HG03469 (cell line): ENCODE measurements at regions not wholly inside any gene's neighbourhood (a gene's known extent, or its start where the extent isn't known, plus 50 kb on each side); places are given as distances from the start of the nearest gene placed in this dataset.

Experiments
- ATAC-seq: cut with Tn5 transposase; IDR thresholded peaks from one replicate; pipeline ENCODE4 v1.9.1; 2021; ENCODE audit warnings: mild to moderate bottlenecking, moderate library complexity, moderate number of reproducible peaks; ENCODE audit not compliant: unreplicated experiment

DNA sequence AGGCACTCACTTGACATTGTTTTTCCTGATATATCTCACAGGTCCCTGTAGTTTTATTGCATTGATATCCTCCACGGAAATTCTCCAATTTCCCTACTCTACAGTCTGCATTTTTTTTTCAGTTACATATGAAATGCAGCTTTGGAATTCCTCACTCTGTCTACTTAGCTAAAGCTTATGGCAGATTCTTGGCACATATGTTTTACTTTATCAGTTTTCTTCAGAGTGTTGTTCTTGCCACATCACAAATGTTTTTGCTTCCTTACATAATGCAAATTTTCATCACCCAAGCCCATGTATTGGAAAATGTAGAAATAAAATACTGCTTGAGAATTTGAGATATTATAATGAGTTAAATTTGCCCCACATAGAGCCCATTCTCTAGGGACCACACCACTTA lies 1895.1 kb downstream of the MRPL39 start:
- no peak for ATAC-seq

DNA sequence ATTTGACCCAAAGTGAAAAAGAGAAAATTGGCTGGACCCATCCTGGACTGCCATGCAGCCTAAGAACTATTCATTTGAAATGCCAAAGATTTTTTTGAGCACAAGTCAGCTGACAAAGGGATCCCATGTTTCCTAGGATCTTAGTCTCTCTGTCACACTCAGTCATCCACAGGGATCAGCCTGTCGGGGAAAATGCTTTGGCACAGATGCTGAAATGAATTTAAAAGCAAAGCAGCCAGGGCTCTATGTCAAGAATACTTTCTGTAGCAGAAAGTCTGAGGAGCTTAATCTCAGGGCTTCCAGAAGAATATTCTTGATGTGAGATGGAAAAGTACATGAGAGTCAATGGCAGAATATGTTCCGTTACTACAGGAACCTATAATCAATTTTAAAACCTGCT lies 1900.8 kb downstream of the MRPL39 start:
- ATAC-seq: no peak

DNA sequence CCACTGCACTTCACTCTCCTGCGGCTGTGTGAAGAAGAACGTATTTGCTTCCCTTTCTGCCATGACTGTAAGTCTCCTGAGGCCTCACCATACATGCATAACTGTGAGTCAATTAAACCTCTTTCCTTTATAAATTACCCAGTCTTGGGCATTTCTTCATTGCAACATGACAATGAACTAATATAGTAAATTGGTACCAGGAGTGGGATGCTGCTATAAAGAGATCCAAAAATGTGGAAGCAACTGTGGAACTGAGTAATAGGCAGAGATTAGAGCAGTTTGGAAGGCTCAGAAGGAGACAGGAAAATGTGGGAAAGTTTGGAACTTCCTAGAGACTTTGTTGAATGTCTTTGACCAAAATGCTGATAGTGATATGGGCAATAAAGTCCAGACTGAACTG lies 1907.9 kb downstream of the MRPL39 start:
- ATAC-seq: no peak

DNA sequence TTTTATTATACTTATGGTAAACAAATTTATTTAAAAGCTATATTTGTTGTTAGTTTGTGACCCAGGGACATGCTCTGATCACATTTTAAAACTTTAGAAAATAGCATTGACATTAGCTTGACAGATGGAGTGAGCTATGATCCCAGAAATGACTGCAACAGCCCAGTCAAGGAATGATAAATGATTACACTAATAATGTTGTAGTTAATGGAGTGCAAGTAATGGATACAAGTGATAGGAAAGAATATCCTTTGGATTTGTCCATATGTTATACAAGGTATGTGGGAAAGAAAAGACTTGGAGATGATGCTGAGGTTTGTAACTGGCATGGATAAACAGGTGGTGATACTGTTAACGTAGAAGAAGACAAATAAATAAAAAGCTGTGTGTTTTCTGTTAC lies 1908.7 kb downstream of the MRPL39 start:
- no peak for ATAC-seq

DNA sequence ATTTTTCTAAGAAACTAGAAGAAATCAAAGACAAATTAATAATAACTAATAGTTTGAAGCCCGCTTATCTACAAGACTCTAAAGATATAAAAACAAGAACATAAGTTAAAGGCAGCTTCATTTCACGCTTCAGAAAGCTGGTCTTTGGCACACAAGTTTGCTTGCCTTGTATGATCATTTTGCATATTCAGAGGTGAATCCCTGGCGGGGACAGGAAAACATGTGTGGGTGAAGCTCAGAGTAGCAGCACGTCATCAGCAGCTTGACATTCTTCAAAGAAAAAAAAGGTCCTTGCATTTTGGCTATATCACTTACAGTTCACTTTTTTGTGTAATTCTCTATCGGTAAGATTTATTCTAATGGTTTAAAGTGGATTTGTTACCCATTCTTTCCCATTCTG lies 1911.8 kb downstream of the MRPL39 start:
- ATAC-seq: no peak

DNA sequence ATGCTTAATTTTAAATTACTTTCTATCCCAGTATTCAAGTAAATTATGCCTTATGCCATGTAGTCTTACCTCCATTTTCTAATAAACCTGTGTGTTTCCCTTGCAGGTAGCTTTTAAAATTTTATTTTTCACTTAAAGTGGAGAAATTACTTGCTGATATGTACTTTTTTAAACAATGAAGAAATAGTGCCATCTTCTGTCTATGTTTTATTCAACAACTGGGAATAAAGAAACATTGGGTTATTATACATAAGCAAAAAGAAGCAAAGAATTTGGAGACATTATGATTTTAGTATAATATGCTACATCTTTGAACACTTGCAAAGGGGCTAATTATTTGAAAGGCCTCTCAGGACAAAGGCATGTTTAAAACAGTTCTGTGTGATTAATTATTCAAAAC lies 1912.9 kb downstream of the MRPL39 start:
- ATAC-seq: no peak

DNA sequence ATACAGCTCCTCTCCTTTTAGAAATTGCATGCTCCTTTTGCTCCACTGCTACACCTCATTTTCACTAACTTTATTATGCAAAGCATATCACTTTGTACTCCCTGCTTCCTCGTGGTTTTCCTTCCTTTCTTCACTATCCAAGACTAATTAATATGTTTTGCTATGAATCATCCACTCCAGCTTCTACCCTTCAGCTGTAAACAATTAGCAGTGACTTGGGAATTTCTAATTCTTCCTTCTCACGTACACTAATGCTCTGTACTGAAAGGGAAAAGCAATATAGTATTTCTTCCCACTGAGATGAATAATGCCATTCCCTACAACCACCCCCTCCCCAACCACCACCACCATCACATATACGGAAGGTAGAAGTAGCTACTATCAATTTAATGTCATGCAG lies 1917.0 kb downstream of the MRPL39 start:
- no peak for ATAC-seq

DNA sequence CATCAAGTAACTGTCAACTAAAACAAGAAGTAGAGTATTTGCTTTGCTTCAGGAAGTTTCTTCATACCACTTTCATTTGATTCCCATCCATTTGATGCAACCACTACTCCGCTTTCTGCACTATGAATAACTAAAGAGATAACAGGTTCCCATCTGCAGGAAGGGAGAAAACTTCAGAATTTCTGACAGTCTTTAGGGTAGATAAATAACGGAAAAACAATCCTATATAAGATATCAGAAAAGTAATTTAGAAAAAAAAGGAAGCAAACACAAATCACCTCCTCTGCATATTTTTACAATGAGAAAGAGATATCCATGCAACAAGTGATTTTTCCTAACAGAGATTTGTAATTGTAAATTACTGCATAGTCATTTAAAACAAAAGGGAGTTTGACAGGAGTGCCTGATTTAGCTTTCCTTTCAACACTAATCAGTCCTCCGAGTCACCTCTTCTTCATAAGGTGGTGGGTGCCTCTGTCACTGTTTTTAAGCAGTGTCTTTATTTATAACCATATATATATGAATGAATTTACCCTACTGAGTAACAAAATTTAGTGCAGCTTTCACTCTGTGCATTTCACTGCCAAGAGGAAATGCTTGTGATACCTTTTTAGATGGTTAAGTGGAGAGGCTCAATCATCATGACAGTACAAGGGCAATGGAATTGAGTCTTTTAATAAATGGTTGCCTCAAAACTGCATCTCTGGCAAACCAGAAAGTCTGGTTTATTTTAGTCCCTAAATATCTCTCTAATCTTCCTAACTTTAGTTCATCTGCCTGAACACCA lies 1920.4 kb downstream of the MRPL39 start:
- ATAC-seq: no peak

DNA sequence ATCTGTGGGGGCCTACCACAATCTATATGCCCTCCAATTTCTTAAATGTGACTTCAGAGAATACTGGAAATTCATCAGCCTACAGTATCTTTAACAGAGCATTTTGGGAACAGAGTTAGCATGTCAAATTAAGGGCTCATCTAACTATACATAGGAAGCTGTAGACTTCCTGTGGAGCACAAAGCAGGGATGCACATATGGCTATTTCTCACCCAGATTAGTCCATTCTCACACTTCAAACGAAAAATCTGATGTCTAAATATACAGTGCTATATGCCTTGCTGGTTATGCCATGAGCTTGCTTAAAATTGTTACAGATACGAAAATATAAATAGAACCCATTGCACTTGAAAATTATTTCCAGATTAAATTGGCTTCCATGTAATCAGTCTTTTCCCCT lies 1922.8 kb downstream of the MRPL39 start:
- no peak for ATAC-seq

DNA sequence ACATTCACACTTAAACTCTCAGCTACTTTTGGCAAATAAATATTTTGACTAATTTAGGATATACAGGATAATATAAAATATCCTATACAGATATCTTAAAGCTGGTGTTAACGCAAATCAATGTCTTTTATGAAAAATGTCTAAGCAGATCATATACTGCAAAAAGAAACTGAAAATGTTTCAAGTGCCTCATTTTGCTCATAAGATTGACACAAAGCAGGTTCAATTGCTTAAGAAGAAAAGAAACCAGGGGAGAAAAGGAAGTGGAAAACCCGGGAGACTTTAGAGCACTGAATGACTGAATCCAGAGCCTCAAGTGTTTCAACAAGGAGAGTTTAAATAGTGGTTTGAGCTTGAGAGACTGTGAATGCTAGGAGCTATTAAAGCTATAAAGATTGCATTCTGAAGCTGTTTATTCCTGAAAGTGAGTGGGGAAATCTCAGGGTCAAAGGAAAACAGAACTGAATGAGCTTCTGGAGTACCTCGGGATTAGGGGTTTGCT lies 1943.0 kb downstream of the MRPL39 start:
- ATAC-seq: no peak

DNA sequence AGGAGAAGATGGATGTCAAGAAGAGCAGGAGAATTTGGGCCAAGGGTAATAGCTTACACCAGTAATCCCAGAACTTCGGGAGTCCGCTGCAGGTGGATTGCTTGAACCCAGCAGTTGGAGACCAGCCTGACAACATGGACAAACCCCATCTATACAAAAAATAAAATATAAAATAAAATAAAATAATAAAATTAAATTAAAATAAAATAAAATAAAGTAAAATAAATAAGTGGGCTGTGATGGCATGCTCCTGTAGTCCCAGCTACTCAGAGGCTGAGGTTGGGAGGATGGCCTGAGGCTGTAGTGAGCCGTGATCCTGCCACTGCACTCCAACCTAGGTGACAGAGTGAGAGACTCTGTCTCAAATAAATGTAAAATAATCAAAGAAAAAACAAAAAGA lies 1946.7 kb downstream of the MRPL39 start:
- ATAC-seq: no peak

DNA sequence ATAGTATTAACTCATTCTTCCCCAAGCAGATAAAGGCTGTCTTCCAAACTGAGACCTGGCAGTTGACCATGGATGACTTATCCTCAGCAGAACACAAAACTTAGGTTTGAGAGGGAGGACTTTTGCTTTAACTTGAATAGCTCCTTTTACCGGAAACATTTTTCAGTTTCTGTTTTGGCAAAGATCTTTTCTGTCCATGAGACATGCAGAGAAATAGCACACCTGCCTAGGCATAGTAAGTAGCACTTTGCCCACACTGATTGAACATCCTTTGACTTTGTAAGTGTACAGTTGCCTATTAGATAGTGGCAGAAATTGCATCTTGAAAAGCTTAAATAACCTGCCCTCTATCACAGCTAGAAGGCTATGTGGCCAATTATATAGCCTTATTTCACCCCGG lies 1962.5 kb downstream of the MRPL39 start:
- ATAC-seq: no peak

DNA sequence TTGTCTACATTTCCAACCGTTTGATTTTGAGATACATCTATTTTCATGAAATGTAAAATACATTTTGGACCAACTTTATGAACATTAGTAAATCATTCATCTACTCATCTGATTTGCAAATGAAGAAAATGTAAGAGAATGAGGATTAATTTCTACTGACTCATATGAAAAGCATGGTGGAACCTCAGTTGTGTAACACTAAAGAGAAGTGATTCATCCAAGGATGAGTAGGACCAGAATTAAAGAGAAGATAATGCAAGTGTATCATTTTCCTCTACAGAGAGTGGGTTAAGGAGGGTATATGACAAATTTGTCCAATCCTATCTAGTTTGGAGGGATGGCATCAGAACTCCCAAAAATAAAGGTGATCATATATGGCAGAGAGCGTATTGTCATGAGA lies 1967.6 kb downstream of the MRPL39 start:
- ATAC-seq: no peak

DNA sequence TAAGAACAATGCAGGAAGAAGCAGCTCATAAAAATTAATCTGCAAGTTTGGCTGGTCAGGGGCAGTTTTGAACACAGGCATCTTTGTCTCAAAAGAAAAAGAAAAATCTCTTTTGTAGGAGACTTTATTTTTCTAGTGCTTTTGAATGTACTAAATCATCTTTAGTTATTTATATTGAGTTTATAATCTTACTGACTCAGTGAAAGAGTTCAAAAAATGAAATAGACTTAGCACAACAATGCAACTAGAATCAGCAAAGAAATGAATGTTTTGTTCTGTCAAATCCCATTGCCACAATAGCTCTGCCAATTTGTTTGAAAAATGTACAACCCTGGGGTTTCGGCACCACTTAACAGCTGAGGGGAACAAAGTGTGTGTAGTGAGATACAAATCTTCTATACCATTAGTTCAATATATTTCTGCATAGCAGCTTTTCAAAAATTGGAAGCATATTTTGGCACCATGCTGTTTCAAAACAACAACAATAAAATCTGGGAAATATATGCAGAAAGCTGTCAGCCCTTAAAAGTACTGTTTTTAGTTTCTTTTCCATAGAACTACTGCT lies 1969.1 kb downstream of the MRPL39 start:
- ATAC-seq: no peak

DNA sequence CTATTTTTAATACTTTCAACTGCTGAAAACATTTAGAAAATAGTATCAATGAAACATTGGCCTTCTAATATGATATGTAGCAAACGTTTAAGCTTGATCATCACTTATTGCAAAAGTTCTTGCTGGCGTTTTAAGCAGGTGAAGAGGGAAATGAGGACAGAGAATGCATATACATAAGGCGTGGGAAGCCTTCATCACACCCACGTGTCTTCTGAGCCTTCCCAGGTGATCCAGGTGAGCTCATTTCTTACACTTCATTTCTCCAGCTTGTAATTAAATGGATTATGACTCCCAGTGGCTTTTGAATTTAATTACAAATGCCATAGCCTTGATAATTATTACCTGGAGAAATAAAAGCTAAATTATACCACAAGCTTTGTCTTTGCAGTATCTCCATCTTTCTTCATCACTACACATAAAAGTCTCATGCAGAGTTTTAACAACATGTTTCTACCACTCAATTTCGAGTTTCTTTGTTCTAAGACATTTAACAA lies 1973.8 kb downstream of the MRPL39 start:
- no peak for ATAC-seq

DNA sequence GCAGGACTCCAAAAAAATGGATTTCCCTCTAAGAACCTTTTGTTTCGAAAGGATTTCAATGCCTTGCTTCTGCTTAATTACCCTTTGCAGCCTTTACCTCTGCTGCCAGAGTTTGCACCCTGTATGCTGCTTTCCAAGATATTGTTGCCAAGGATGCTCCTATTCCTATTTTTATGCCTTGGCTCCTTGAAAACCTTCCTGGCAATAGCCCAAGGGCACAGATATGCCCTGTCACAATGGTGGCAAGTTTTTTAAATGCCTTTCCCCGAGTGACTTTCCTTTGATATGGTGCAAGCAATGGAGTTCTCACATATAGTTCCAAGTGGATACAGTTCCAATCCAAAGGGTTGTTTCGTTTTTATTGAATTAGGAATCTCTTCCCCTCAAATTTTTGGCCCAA lies 1983.0 kb downstream of the MRPL39 start:
- no peak for ATAC-seq

DNA sequence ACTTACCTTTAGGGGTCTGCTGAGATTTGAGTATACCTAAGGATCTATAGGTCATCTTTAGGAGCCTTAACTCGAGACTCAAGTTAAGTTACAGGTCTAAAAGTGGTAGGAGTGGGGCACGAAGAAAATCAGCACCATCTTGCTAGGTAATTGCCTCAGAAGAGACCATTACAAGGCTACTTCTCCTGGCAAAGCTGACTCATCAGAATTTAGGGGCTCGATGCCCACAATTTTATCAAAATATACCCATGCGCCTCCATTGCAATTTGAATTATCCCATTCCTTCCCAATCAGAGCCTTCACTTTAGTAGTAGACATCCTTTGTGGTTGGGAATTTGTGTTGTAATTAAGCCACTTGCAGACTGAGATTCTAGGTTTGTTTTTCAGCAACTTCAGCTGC lies 1994.3 kb downstream of the MRPL39 start:
- no peak for ATAC-seq

DNA sequence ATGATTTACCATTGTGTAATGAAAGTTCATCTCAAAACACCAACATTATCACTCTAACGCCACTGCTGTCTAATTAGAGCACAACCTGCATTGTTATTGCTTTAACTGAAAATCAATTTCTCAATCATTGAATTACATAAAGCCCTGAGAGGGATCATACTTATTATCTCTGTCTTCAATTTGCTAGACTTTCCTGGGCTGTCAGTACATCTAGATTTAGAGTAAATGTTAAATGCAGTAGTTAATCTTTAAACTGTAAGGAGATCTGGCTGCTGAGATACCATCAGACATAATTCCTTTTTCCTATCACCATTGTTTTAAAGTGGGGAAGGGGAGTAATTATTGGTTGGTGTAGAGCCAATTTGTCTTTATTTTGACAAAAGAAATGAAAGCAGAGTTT lies 1995.1 kb downstream of the MRPL39 start:
- ATAC-seq: no peak

DNA sequence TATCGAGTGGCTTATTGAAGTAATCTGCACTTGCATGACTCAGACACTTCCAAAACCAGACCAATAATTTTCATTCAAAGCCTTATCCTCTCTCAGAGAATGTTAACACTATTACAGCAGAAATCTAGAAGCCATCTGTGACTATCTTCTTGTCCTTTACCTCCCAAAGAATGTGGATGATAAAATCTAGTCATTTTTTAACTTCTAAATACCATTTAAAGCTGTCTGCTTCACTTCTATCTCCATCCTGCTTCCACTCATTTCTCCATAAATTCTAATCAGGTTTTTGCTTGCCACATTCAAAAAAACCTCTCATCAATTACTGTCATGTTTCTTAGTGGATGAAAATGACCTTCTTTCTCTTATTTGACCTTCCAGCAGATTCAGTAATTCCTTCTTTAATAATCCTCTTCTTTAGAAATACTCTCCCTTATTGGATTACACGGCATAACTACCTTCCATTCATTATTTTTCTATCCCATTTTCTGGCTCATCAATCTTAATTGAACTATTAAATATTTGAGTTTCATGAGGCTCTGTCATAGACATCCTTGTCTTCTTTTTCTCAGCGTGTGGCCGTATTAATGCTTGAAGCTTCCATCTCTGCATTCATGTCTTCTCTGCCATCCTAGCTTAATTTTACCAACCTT lies 1999.4 kb downstream of the MRPL39 start:
- ATAC-seq: no peak

DNA sequence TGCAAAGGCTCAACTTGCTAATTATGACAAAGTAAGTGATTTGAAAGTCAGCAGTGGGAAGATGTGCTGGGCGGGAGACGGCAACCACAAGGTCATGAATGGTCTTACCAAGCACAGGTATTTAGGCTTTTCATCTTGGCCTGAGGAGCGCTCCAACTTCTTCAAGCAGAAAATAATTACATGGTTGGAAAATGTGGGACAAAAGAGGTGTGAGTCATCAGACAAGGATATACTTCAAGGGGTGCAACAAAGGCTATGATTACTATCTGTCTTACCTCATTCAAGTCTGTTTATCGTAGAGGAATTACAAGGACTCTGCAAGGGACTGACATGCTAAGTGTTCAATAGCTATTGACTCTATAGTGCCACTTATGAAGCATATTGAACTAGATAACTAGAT lies 2005.7 kb downstream of the MRPL39 start:
- ATAC-seq: no peak

DNA sequence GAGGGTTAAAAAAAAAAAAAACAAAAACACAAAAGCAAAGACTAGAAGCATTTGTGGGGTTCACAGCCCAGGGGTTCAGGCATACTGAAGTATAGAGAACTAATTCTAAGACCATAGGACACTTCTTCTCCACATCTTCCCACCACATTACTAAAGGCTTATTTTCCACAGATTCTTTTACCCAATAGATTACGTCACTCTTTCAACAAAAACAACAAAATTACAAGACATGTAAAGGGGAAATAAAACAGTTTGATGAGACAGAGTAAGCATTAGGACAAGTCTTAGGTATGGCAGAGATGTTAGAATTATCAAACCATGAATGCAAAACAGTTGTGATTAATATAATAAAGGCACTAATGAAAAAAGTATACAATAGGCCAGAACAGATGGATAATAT lies 2013.7 kb downstream of the MRPL39 start:
- ATAC-seq: no peak

DNA sequence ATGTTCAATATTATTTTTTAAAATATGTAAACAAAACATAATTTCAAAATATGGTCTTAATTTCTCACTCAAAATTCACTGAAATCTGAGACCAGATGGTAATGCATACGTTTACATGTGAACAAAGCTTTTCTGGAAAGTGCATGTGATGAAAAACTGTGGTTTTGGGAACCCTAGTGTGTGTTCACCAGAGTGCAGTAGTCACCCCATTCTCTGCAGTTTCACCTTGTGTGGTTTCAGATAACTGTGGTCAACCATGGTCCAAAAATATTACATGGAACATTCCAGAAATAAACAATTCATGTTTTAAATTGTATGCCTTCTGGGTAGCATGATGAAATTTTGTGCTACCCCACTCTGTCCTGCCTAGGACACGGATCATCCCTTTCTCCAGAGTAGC lies 2021.9 kb downstream of the MRPL39 start:
- no peak for ATAC-seq
